ENCODE measurements at regions not wholly inside any gene's neighbourhood (a gene's known extent, or its start where the extent isn't known, plus 50 kb on each side); places are given as distances from the start of the nearest gene placed in this dataset.

DNA sequence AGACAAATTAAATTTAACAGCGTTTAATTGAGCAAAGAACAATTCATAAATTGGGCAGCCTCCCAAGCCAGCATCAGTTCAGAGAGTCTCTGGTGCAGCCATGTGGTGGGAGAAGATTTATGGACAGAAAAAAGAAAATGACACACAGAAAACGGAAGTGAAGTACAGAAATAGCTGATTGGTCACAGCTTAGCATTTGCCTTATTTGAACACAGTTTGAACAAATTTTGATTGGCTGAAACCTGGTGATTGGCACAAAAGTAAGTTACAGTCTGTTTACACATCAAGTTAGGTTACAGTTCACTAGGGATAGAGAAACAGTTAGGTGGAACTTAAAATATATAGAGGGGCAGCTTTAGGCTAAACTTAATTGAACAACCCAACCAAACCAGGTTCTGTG is 720.1 kb downstream of the TYW1 start:
- no peak for DNase-seq (ENCODE audit: low read depth, low spot score)
- H3K4me3 ChIP-seq (ENCODE audit: low read depth, low read length), result no peak overlapping the region
- POLR2A ChIA-PET, result no interaction called here
- CTCF ChIA-PET, result no interaction called here
- no peak for TF ChIP-seq CTCF (IDR thresholded peaks at IDR 0.05; ENCODE audit: insufficient read depth, low read length, missing control alignments)

- POLR2A ChIA-PET, result no interaction called here
- CTCF ChIA-PET, result no interaction called here
- no peak overlapping the region for H3K4me3 ChIP-seq (ENCODE audit: low read depth, low read length)
- no peak for DNase-seq (ENCODE audit: low read depth, low spot score)
- no peak for TF ChIP-seq CTCF (IDR thresholded peaks at IDR 0.05; ENCODE audit: insufficient read depth, low read length, missing control alignments)
These were observed 727.0 kb downstream of the TYW1 start for GRCh38 chr7:67723591-67723990.

- ChIA-PET POLR2A (no interaction called here), CTCF (no interaction called here)
- DNase-seq (ENCODE audit: low read depth, low spot score), result no peak
- TF ChIP-seq CTCF (IDR thresholded peaks at IDR 0.05; ENCODE audit: insufficient read depth, low read length, missing control alignments), result no peak
- no peak overlapping the region for H3K4me3 ChIP-seq (ENCODE audit: low read depth, low read length)
These were observed 727.8 kb downstream of the TYW1 start for GRCh38 chr7:67724435-67724834.

- DNase-seq (ENCODE audit: low read depth, low spot score), result no peak
- H3K4me3 ChIP-seq (ENCODE audit: low read depth, low read length), result no peak overlapping the region
- CTCF ChIA-PET, result no interaction called here
- POLR2A ChIA-PET, result no interaction called here
- TF ChIP-seq CTCF (IDR thresholded peaks at IDR 0.05; ENCODE audit: insufficient read depth, low read length, missing control alignments), result no peak
These were observed 728.3 kb downstream of the TYW1 start for GRCh38 chr7:67724955-67725354.

GRCh38 chr7:67725423-67725822 is 728.8 kb downstream of the TYW1 start:
- ChIA-PET POLR2A (no interaction called here), CTCF (no interaction called here)
- no peak overlapping the region for H3K4me3 ChIP-seq (ENCODE audit: low read depth, low read length)
- no peak for DNase-seq (ENCODE audit: low read depth, low spot score)
- no peak for TF ChIP-seq CTCF (IDR thresholded peaks at IDR 0.05; ENCODE audit: insufficient read depth, low read length, missing control alignments)

DNA sequence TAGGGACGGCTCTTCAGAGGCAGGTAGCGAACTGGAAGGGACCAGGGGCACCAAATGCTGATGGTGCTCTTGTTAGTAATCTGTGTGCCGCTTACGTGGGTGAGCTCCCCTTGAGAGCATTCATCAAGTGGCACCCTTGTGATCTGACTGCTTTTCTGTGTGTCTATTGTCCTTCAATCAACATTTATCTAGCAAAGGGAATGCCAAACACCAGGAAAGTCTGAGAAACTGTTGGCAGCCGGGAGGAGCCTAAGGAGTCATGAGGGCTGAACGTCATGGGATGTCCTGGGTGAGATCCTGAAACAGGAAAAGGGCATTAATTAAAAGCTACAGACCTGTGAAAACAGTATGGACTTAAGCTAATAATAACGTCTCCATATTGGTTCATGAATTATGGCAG is 733.1 kb downstream of the TYW1 start:
- TF ChIP-seq CTCF (IDR thresholded peaks at IDR 0.05; ENCODE audit: insufficient read depth, low read length, missing control alignments), result no peak
- no peak overlapping the region for H3K4me3 ChIP-seq (ENCODE audit: low read depth, low read length)
- DNase-seq (ENCODE audit: low read depth, low spot score), result no peak
- POLR2A ChIA-PET, result no interaction called here
- CTCF ChIA-PET, result no interaction called here
